Mesothelial cell of epicardium (in vitro differentiated cells): ENCODE measurements at regions not wholly inside any gene's neighbourhood (a gene's known extent, or its start where the extent isn't known, plus 50 kb on each side); places are given as distances from the start of the nearest gene placed in this dataset.

Experiments
- DNase-seq, 2 experiments: peaks; one replicate each; pipeline ENCODE4 v3.0.0; 2021; ENCODE audit warnings: low spot score in 2 of 2; ENCODE audit not compliant: unreplicated experiment in 2 of 2
- H3K27ac Mint-ChIP-seq: 2 replicates; pipeline ENCODE4 v1.8.0; 2021; ENCODE audit warnings: mixed read lengths
- H3K27me3 Mint-ChIP-seq: 2 replicates; pipeline ENCODE4 v1.8.0; 2021; ENCODE audit warnings: low read depth, mixed read lengths
- H3K36me3 Mint-ChIP-seq: 2 replicates; pipeline ENCODE4 v1.8.0; 2021; ENCODE audit warnings: mixed read lengths
- H3K4me1 Mint-ChIP-seq: 2 replicates; pipeline ENCODE4 v1.8.0; 2021; ENCODE audit warnings: mixed read lengths
- H3K4me3 Mint-ChIP-seq: 2 replicates; pipeline ENCODE4 v1.8.0; 2021; ENCODE audit warnings: mild to moderate bottlenecking, moderate library complexity, mixed read lengths
- H3K9me3 Mint-ChIP-seq: 2 replicates; pipeline ENCODE4 v1.8.0; 2021; ENCODE audit warnings: mixed read lengths
- CTCF ChIP-seq: fragments of 200-600 bp; sonication (generic); IDR thresholded peaks from one replicate; pipeline ENCODE4 v1.5.0; 2021; ENCODE audit warnings: antibody characterized with exemption; ENCODE audit not compliant: unreplicated experiment

DNA sequence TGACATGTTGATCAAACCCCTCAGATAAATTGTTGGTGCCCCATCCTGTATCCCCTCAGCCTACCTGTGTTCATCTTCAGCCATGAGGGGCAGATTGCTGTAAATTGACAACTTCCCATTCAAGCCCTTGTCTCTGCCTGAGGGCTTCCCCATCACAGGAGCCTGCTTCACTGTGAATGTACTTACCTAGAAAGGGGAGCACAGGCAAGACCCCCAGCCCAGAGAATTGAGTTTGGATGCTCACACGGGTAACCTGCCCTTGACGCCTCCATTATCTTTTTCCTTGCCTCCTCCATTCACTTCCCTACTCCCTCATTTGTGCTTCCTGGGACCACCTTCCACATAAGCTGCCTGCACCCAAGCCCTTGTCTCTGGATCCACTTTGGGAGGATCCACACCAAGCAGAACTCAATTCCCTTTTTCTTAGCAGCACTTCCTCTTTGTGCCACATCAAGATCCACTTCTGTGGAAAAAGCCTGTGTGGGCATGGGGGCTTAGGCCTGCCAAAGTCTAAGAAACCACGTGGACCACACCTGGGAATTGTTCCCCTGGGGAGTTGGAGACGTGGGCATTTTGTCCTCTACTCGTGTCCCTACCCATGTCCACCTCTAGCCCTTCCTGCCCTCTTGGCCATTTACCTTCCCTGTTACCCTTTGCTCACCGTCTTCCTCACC is 103.4 kb upstream of the FOXA2 start:
- H3K27ac Mint-ChIP-seq, result no peak overlapping the region

DNA sequence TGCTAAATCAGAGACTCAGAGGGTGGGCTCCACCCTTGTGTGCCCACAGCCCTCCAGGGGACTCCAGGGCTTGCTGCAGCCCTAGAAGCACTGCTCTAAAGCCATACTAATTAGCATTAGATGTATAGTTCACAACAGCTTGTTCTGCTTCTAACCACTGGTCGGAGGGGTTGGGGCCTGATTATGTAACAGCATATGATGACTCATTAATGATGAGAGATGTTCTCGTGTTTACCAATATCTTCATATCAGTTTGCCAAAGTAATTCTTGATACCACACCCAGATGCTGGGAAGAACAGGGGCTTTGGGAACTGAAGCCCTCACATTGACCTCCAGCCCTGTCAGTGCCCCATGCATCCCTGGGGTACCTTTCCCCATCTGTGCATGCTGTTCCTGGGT is 104.1 kb upstream of the FOXA2 start:
- H3K9me3 Mint-ChIP-seq, result no peaks in the 10 kb centered on the region
- no peaks in the 10 kb centered on the region for H3K36me3 Mint-ChIP-seq
- no peak overlapping the region for H3K4me3 Mint-ChIP-seq
- DNase-seq, result no peak
- no peaks in the 10 kb centered on the region for H3K4me1 Mint-ChIP-seq
- peaks cover 41% of the 10 kb centered on the region for H3K27me3 Mint-ChIP-seq
- TF ChIP-seq CTCF, result no peak
- H3K27ac Mint-ChIP-seq, result no peak overlapping the region

More for the DNA sequence above, 103.4 kb upstream of the FOXA2 start:
- Mint-ChIP-seq H3K27me3 (peaks cover 47% of the 10 kb centered on the region), H3K4me3 (no peak overlapping the region), H3K36me3 (no peaks in the 10 kb centered on the region), H3K4me1 (no peaks in the 10 kb centered on the region), H3K9me3 (no peaks in the 10 kb centered on the region)
- no peak for TF ChIP-seq CTCF
- no peak for DNase-seq

DNA sequence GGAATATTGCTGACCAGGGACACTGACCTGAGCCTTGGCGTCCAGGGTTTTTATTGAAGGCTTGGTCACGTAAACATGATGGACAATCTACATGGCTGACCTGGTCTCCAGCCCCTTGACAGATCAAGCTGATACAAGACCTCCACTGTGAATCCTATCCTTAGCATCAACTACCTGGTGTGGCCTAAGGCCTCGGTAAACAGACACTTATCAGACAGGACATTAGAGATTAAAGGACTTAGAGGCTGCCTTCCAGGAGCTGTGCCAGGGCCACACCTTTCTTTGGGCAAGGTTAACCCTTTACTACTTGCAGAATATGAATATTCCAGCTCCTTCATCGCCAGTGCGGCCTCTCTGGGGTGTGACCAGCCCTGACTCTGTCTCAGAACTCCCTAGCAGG is 104.9 kb upstream of the FOXA2 start:
- no peak for DNase-seq

GRCh38 chr20:22690000-22690399 is 105.6 kb upstream of the FOXA2 start:
- Mint-ChIP-seq H3K27ac (no peak overlapping the region), H3K9me3 (no peaks in the 10 kb centered on the region), H3K4me1 (no peaks in the 10 kb centered on the region), H3K27me3 (peaks cover 37% of the 10 kb centered on the region), H3K36me3 (no peaks in the 10 kb centered on the region), H3K4me3 (no peak overlapping the region)
- no peak for TF ChIP-seq CTCF
- no peak for DNase-seq

More for the DNA sequence above, 104.9 kb upstream of the FOXA2 start:
- no peak overlapping the region for H3K4me3 Mint-ChIP-seq
- no peaks in the 10 kb centered on the region for H3K9me3 Mint-ChIP-seq
- no peaks in the 10 kb centered on the region for H3K36me3 Mint-ChIP-seq
- TF ChIP-seq CTCF, result no peak
- no peaks in the 10 kb centered on the region for H3K4me1 Mint-ChIP-seq
- peaks cover 40% of the 10 kb centered on the region for H3K27me3 Mint-ChIP-seq
- no peak overlapping the region for H3K27ac Mint-ChIP-seq

DNA sequence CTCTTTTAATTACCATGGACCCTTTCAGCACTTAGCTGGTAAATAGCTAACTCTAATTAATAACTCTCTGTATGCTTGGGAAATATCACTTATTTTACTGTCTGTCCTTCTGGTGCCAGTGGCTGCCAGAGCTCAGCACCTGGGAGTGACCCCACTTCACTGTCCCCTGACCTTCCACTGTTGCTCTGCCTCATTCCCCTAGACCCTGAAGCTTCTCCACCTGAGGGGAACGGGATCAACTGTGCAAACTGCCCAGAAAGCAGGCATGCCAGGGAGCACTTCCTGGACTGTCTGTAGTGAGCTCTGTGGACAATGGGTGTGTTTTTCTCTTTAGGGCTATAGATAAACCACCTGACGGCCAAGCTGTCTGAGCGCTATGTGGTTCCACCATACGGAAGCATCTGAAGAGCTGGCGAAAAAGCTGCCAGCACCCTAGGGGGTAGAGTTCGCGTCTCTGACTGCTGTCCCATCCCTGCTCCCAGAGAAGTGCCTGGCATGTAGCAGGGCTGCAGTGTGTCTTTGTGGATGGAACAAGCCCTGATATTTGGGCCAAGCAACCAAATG is 106.3 kb upstream of the FOXA2 start:
- Mint-ChIP-seq H3K27ac (no peak overlapping the region), H3K4me3 (no peak overlapping the region), H3K9me3 (no peaks in the 10 kb centered on the region), H3K27me3 (peaks cover 37% of the 10 kb centered on the region), H3K4me1 (no peaks in the 10 kb centered on the region), H3K36me3 (no peaks in the 10 kb centered on the region)
- TF ChIP-seq CTCF, result no peak
- no peak for DNase-seq
